Neuronal stem cell (in vitro differentiated cells): ENCODE measurements at regions not wholly inside any gene's neighbourhood (a gene's known extent, or its start where the extent isn't known, plus 50 kb on each side); places are given as distances from the start of the nearest gene placed in this dataset.
"Not testable (repeated sequence)": the region's sequence is repeated elsewhere in the genome, so short reads cannot be mapped to it uniquely, and the experiment has no call there.

Experiments used
- DNase-seq: peaks from one replicate; pipeline ENCODE4 v3.0.0-alpha.2; 2013; ENCODE audit warnings: low spot score
- H2AFZ ChIP-seq: one replicate; pipeline ENCODE4 v1.6.1; 2013; ENCODE audit warnings: mild to moderate bottlenecking, low read length, inconsistent platforms
- H2AK5ac ChIP-seq: 2 replicates; pipeline ENCODE4 v1.6.1; 2013; ENCODE audit warnings: low read depth, mild to moderate bottlenecking, inconsistent platforms, low read length, moderate library complexity, mixed read lengths
- H2BK120ac ChIP-seq: 2 replicates; pipeline ENCODE4 v1.6.1; 2013; ENCODE audit warnings: low read depth, mild to moderate bottlenecking, inconsistent platforms, low read length, moderate library complexity, mixed read lengths
- H2BK12ac ChIP-seq: one replicate; pipeline ENCODE4 v1.6.1; 2013; ENCODE audit warnings: low read length, inconsistent platforms
- H2BK15ac ChIP-seq: 2 replicates; pipeline ENCODE4 v1.6.1; 2013; ENCODE audit warnings: mild to moderate bottlenecking, low read length, inconsistent platforms, mixed read lengths
- H2BK5ac ChIP-seq: one replicate; pipeline ENCODE4 v1.6.1; 2013; ENCODE audit warnings: inconsistent platforms, mild to moderate bottlenecking, low read length, moderate library complexity
- H3K14ac ChIP-seq: one replicate; pipeline ENCODE4 v1.6.1; 2013; ENCODE audit warnings: low read length, inconsistent platforms
- H3K18ac ChIP-seq: 2 replicates; pipeline ENCODE4 v1.6.1; 2013; ENCODE audit warnings: low read length, inconsistent platforms
- H3K23ac ChIP-seq: 2 replicates; pipeline ENCODE4 v1.6.1; 2013; ENCODE audit warnings: low read depth, mild to moderate bottlenecking, mixed read lengths, low read length, inconsistent platforms; ENCODE audit not compliant: poor library complexity
- H3K27ac ChIP-seq: replicated peaks from 3 replicates; pipeline ENCODE4 v1.5.1; 2013; ENCODE audit warnings: low read length, inconsistent platforms
- H3K27me3 ChIP-seq, 3 experiments: 2 replicates each; pipeline ENCODE4 v1.6.1; 2013; ENCODE audit warnings: low read length in 3 of 3, mild to moderate bottlenecking in 2 of 3, inconsistent platforms in 1 of 3, low read depth in 1 of 3, mixed read lengths in 1 of 3, moderate library complexity in 1 of 3; ENCODE audit not compliant: control insufficient read depth in 3 of 3, insufficient read depth in 3 of 3
- H3K36me3 ChIP-seq, 2 donors: replicated peaks in 1 of 2; 2 replicates each; pipeline ENCODE4 v1.6.1; 2013; ENCODE audit warnings: low read length in 2 of 2; ENCODE audit not compliant: control insufficient read depth in 2 of 2, insufficient read depth in 2 of 2
- H3K4ac ChIP-seq: 2 replicates; pipeline ENCODE4 v1.6.1; 2013; ENCODE audit warnings: inconsistent platforms, mild to moderate bottlenecking, low read length, moderate library complexity
- H3K4me1 ChIP-seq, 2 donors: 1 replicate in 1 of 2; 2 replicates in 1 of 2; pipeline ENCODE4 v1.6.1; 2013; ENCODE audit warnings: low read length in 2 of 2, low read depth in 1 of 2; ENCODE audit not compliant: control insufficient read depth in 2 of 2, insufficient read depth in 1 of 2
- H3K4me2 ChIP-seq: one replicate; pipeline ENCODE4 v1.6.1; 2013; ENCODE audit warnings: mild to moderate bottlenecking, low read length, inconsistent platforms; ENCODE audit not compliant: insufficient read depth, poor library complexity, severe bottlenecking
- H3K4me3 ChIP-seq, 2 donors: 2 replicates each; pipeline ENCODE4 v1.5.1; 2013; ENCODE audit warnings: low read length in 2 of 2, mild to moderate bottlenecking in 2 of 2, inconsistent platforms in 1 of 2, moderate library complexity in 1 of 2
- H3K79me1 ChIP-seq: one replicate; pipeline ENCODE4 v1.6.1; 2013; ENCODE audit warnings: low read depth, mild to moderate bottlenecking, inconsistent platforms, low read length, moderate library complexity
- H3K9ac ChIP-seq: one replicate; pipeline ENCODE4 v1.6.1; 2013; ENCODE audit warnings: mild to moderate bottlenecking, low read depth, low read length, inconsistent platforms; ENCODE audit not compliant: poor library complexity
- H3K9me3 ChIP-seq, 2 donors: replicated peaks in 1 of 2; 2 replicates each; pipeline versions ENCODE3 to v1.6.1; 2013; ENCODE audit warnings: low read length in 2 of 2, mild to moderate bottlenecking in 2 of 2, inconsistent platforms in 1 of 2, low read depth in 1 of 2, mixed read lengths in 1 of 2, moderate library complexity in 1 of 2; ENCODE audit not compliant: control insufficient read depth in 2 of 2, insufficient read depth in 1 of 2
- H4K8ac ChIP-seq: one replicate; pipeline ENCODE4 v1.6.1; 2013; ENCODE audit warnings: low read depth, mild to moderate bottlenecking, inconsistent platforms, low read length, moderate library complexity
- H4K91ac ChIP-seq: one replicate; pipeline ENCODE4 v1.6.1; 2013; ENCODE audit warnings: low read length, low read depth, mild to moderate bottlenecking, inconsistent platforms; ENCODE audit not compliant: poor library complexity
- WGBS, 2 donors: extraction: QIAGEN DNeasy Blood & Tissue Kit; methylation state at CpG; one replicate each; pipeline ENCODE4 v1.1.7; 2013; ENCODE audit warnings: missing lambda C conversion rate in 2 of 2, mixed read lengths in 1 of 2; ENCODE audit not compliant: insufficient read length in 2 of 2, insufficient replicate concordance in 1 of 2; ENCODE audit errors: extremely low coverage in 2 of 2; 5-methylcytosine and 5-hydroxymethylcytosine counted together

- H2BK120ac ChIP-seq, result no peak overlapping the region
- no peak overlapping the region for H3K27ac ChIP-seq
- no peak overlapping the region for H3K4me2 ChIP-seq
- H3K23ac ChIP-seq, result no peak overlapping the region
- no peak overlapping the region for H2BK12ac ChIP-seq
- H2AFZ ChIP-seq, result no peak overlapping the region
- no peak overlapping the region for H3K4ac ChIP-seq
- no peaks in the 10 kb centered on the region for H3K27me3 ChIP-seq
- DNase-seq, result no peak
- no peaks in the 10 kb centered on the region for H3K9me3 ChIP-seq
- no peak overlapping the region for H2AK5ac ChIP-seq
- H3K9ac ChIP-seq, result no peak overlapping the region
- H3K4me1 ChIP-seq, result no peaks in the 10 kb centered on the region
- H4K91ac ChIP-seq, result no peak overlapping the region
- no peaks in the 10 kb centered on the region for H3K79me1 ChIP-seq
- H2BK5ac ChIP-seq, result no peak overlapping the region
- no peak overlapping the region for H3K4me3 ChIP-seq
- H3K36me3 ChIP-seq, result no peaks in the 10 kb centered on the region
- H4K8ac ChIP-seq, result no peak overlapping the region
- no CpG with 5 or more reads among the region's 5 CpGs for WGBS, 2 donors
- no peak overlapping the region for H3K18ac ChIP-seq
- H3K14ac ChIP-seq, result no peak overlapping the region
- H2BK15ac ChIP-seq, result no peak overlapping the region
These were observed 232.6 kb downstream of the BAMBI start for GRCh38 chr10:28909875-28910274.

GRCh38 chr10:28910956-28911355, 233.6 kb downstream of the BAMBI start:
- H3K4me2 ChIP-seq, result no peak overlapping the region
- no peaks in the 10 kb centered on the region for H3K27me3 ChIP-seq
- no peak overlapping the region for H3K23ac ChIP-seq
- H3K4ac ChIP-seq, result no peak overlapping the region
- no peaks in the 10 kb centered on the region for H3K36me3 ChIP-seq
- no peak overlapping the region for H3K14ac ChIP-seq
- H4K91ac ChIP-seq, result no peak overlapping the region
- H3K4me1 ChIP-seq, result no peaks in the 10 kb centered on the region
- no peak overlapping the region for H2BK120ac ChIP-seq
- no peak overlapping the region for H3K18ac ChIP-seq
- H3K4me3 ChIP-seq, result no peak overlapping the region
- H2AFZ ChIP-seq, result no peak overlapping the region
- H2BK12ac ChIP-seq, result no peak overlapping the region
- no peak overlapping the region for H3K9ac ChIP-seq
- no peak overlapping the region for H3K27ac ChIP-seq
- H2AK5ac ChIP-seq, result no peak overlapping the region
- no peak overlapping the region for H2BK5ac ChIP-seq
- no peak overlapping the region for H2BK15ac ChIP-seq
- DNase-seq, result no peak
- no peaks in the 10 kb centered on the region for H3K9me3 ChIP-seq
- WGBS, 2 donors, result no CpG with 5 or more reads among the region's 3 CpGs
- H4K8ac ChIP-seq, result no peak overlapping the region
- no peaks in the 10 kb centered on the region for H3K79me1 ChIP-seq

- H3K4me1 ChIP-seq, H4K91ac ChIP-seq, H3K14ac ChIP-seq, H3K23ac ChIP-seq, DNase-seq, H2BK15ac ChIP-seq, H4K8ac ChIP-seq, H3K4ac ChIP-seq, H3K4me2 ChIP-seq, H3K79me1 ChIP-seq, H2BK120ac ChIP-seq, H2BK5ac ChIP-seq, H3K4me3 ChIP-seq, H2AFZ ChIP-seq, H2AK5ac ChIP-seq, H3K9me3 ChIP-seq, H3K18ac ChIP-seq, H3K27ac ChIP-seq, H3K27me3 ChIP-seq, H3K36me3 ChIP-seq, H3K9ac ChIP-seq, H2BK12ac ChIP-seq: not testable (repeated sequence)
- WGBS, 2 donors, result no CpG with 5 or more reads among the region's 8 CpGs
These were observed 234.2 kb downstream of the BAMBI start for GRCh38 chr10:28911511-28911910.

- Histone ChIP-seq H3K9me3 (no peaks in the 10 kb centered on the region), H2BK120ac (no peak overlapping the region), H3K4ac (no peak overlapping the region), H3K14ac (no peak overlapping the region), H2BK5ac (no peak overlapping the region), H2BK15ac (no peak overlapping the region), H3K27ac (no peak overlapping the region), H4K91ac (no peak overlapping the region), H2AK5ac (no peak overlapping the region), H2AFZ (no peak overlapping the region), H3K27me3 (no peaks in the 10 kb centered on the region), H3K79me1 (no peaks in the 10 kb centered on the region), H3K4me3 (peak overlapping the region in 1 of 2 donors; percentile 5), H3K18ac (no peak overlapping the region), H3K4me1 (no peaks in the 10 kb centered on the region), H4K8ac (no peak overlapping the region), H2BK12ac (no peak overlapping the region), H3K23ac (no peak overlapping the region), H3K36me3 (no peaks in the 10 kb centered on the region), H3K9ac (no peak overlapping the region), H3K4me2 (no peak overlapping the region)
- WGBS, 2 donors, result no CpG with 5 or more reads among the region's 9 CpGs
- no peak for DNase-seq
These were observed 234.9 kb downstream of the BAMBI start for GRCh38 chr10:28912017-28912783.
